Body of pancreas (tissue), 4 donors: ENCODE measurements at regions not wholly inside any gene's neighbourhood (a gene's known extent, or its start where the extent isn't known, plus 50 kb on each side); places are given as distances from the start of the nearest gene placed in this dataset.

Experiments
- POLR2A ChIP-seq, 3 donors: fragments of 450-650 bp; IDR thresholded peaks; one replicate each; pipeline ENCODE4 v1.6.1; 2016; ENCODE audit warnings: antibody characterized with exemption in 3 of 3, mild to moderate bottlenecking in 2 of 3
- TF ChIP-seq, protein P1 (sequence below), 7 experiments: fragments of 450-650 bp in 4 of 7; fragments of 200-600 bp in 3 of 7; sonication (generic) in 3 of 7; IDR thresholded peaks; one replicate each; pipeline ENCODE4 v1.5.1; 2016 to 2019; ENCODE audit warnings: antibody characterized with exemption in 7 of 7

DNA sequence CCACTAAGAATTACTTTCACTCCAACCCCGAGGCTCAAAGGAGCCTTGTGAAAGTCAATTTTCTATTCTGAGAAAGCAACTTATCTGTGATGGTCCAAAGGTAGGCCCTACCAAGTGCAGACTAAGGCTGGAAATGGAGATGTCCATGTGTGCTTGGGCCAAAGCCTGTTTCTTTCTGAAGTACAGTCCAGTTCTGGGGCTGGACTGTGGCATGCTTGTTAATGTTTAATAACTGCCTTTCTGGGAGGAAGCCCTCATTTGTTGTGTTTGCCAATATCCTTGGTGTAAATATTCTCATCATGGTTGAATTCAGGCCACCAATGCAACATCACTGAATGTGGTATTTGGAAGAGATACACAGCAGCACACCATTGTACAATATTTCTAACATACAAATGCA lies 182.3 kb upstream of the BCL6 start:
- TF ChIP-seq, protein P1, sequence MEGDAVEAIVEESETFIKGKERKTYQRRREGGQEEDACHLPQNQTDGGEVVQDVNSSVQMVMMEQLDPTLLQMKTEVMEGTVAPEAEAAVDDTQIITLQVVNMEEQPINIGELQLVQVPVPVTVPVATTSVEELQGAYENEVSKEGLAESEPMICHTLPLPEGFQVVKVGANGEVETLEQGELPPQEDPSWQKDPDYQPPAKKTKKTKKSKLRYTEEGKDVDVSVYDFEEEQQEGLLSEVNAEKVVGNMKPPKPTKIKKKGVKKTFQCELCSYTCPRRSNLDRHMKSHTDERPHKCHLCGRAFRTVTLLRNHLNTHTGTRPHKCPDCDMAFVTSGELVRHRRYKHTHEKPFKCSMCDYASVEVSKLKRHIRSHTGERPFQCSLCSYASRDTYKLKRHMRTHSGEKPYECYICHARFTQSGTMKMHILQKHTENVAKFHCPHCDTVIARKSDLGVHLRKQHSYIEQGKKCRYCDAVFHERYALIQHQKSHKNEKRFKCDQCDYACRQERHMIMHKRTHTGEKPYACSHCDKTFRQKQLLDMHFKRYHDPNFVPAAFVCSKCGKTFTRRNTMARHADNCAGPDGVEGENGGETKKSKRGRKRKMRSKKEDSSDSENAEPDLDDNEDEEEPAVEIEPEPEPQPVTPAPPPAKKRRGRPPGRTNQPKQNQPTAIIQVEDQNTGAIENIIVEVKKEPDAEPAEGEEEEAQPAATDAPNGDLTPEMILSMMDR (IDR thresholded peaks at IDR 0.05) = no peak
- TF ChIP-seq POLR2A (IDR thresholded peaks at IDR 0.05) = no peak
